ENCODE measurements at regions not wholly inside any gene's neighbourhood (a gene's known extent, or its start where the extent isn't known, plus 50 kb on each side); places are given as distances from the start of the nearest gene placed in this dataset.

- Mint-ChIP-seq H3K27me3 (ENCODE audit: unreplicated experiment) (no peaks in the 10 kb centered on the region), H3K27ac (ENCODE audit: unreplicated experiment) (no peak overlapping the region), H3K9me3 (ENCODE audit: unreplicated experiment) (no peaks in the 10 kb centered on the region), H3K36me3 (ENCODE audit: unreplicated experiment) (no peaks in the 10 kb centered on the region), H3K4me3 (ENCODE audit: unreplicated experiment) (no peak overlapping the region), H3K4me1 (ENCODE audit: low read depth, unreplicated experiment) (no peaks in the 10 kb centered on the region)
- TF ChIP-seq CTCF (IDR thresholded peaks at IDR 0.05; ENCODE audit: partially characterized antibody, unreplicated experiment): no peak
- no peak for DNase-seq
These were observed 439.7 kb downstream of the UTRN start for GRCh38 chr6:144724818-144725217.

- no peak overlapping the region for H3K27ac Mint-ChIP-seq (ENCODE audit: unreplicated experiment)
These were observed 440.8 kb downstream of the UTRN start for GRCh38 chr6:144725736-144726522.

GRCh38 chr6:144728804-144729203 lies 443.7 kb downstream of the UTRN start:
- no peak for DNase-seq
- H3K4me3 Mint-ChIP-seq (ENCODE audit: unreplicated experiment): no peak overlapping the region
- no peaks in the 10 kb centered on the region for H3K27me3 Mint-ChIP-seq (ENCODE audit: unreplicated experiment)
- no peaks in the 10 kb centered on the region for H3K36me3 Mint-ChIP-seq (ENCODE audit: unreplicated experiment)
- H3K27ac Mint-ChIP-seq (ENCODE audit: unreplicated experiment): no peak overlapping the region
- no peaks in the 10 kb centered on the region for H3K9me3 Mint-ChIP-seq (ENCODE audit: unreplicated experiment)
- no peak for TF ChIP-seq CTCF (IDR thresholded peaks at IDR 0.05; ENCODE audit: partially characterized antibody, unreplicated experiment)
- no peaks in the 10 kb centered on the region for H3K4me1 Mint-ChIP-seq (ENCODE audit: low read depth, unreplicated experiment)

More at GRCh38 chr6:144725736-144726522, 440.8 kb downstream of the UTRN start:
- DNase-seq: no peak
- Mint-ChIP-seq H3K27me3 (ENCODE audit: unreplicated experiment) (no peaks in the 10 kb centered on the region), H3K4me3 (ENCODE audit: unreplicated experiment) (no peak overlapping the region), H3K9me3 (ENCODE audit: unreplicated experiment) (no peaks in the 10 kb centered on the region), H3K4me1 (ENCODE audit: low read depth, unreplicated experiment) (no peaks in the 10 kb centered on the region), H3K36me3 (ENCODE audit: unreplicated experiment) (no peaks in the 10 kb centered on the region)
- TF ChIP-seq CTCF (IDR thresholded peaks at IDR 0.05; ENCODE audit: partially characterized antibody, unreplicated experiment): no peak

GRCh38 chr6:144729502-144729901 lies 444.4 kb downstream of the UTRN start:
- H3K9me3 Mint-ChIP-seq (ENCODE audit: unreplicated experiment): no peaks in the 10 kb centered on the region
- DNase-seq: no peak
- TF ChIP-seq CTCF (IDR thresholded peaks at IDR 0.05; ENCODE audit: partially characterized antibody, unreplicated experiment): no peak
- no peaks in the 10 kb centered on the region for H3K27me3 Mint-ChIP-seq (ENCODE audit: unreplicated experiment)
- H3K27ac Mint-ChIP-seq (ENCODE audit: unreplicated experiment): no peak overlapping the region
- H3K36me3 Mint-ChIP-seq (ENCODE audit: unreplicated experiment): no peaks in the 10 kb centered on the region
- no peak overlapping the region for H3K4me3 Mint-ChIP-seq (ENCODE audit: unreplicated experiment)
- H3K4me1 Mint-ChIP-seq (ENCODE audit: low read depth, unreplicated experiment): no peaks in the 10 kb centered on the region

GRCh38 chr6:144730088-144730645 lies 445.0 kb downstream of the UTRN start:
- no peaks in the 10 kb centered on the region for H3K27me3 Mint-ChIP-seq (ENCODE audit: unreplicated experiment)
- no peak overlapping the region for H3K27ac Mint-ChIP-seq (ENCODE audit: unreplicated experiment)
- no peak for TF ChIP-seq CTCF (IDR thresholded peaks at IDR 0.05; ENCODE audit: partially characterized antibody, unreplicated experiment)

More at GRCh38 chr6:144730088-144730645, 445.0 kb downstream of the UTRN start:
- Mint-ChIP-seq H3K9me3 (ENCODE audit: unreplicated experiment) (no peaks in the 10 kb centered on the region), H3K4me1 (ENCODE audit: low read depth, unreplicated experiment) (no peaks in the 10 kb centered on the region), H3K36me3 (ENCODE audit: unreplicated experiment) (no peaks in the 10 kb centered on the region), H3K4me3 (ENCODE audit: unreplicated experiment) (no peak overlapping the region)
- DNase-seq: no peak
